Astrocyte (in vitro differentiated cells and primary cell): ENCODE measurements at regions not wholly inside any gene's neighbourhood (a gene's known extent, or its start where the extent isn't known, plus 50 kb on each side); places are given as distances from the start of the nearest gene placed in this dataset.

Experiments
- DNase-seq: peaks from one replicate; pipeline ENCODE4 v3.0.0-alpha.2; 2010; ENCODE audit warnings: low read depth
- FAIRE-seq: peaks from 2 replicates; lab custom pipeline; 2011; peaks lifted over from hg19 to GRCh38; lab: Jason Lieb, UNC
- H2AFZ ChIP-seq: 2 replicates; pipeline ENCODE4 v1.6.0; 2012; ENCODE audit warnings: low read depth, low read length, inconsistent platforms
- H3K27ac ChIP-seq: 2 replicates; pipeline ENCODE4 v1.5.1; 2011; ENCODE audit warnings: low read depth, low read length, inconsistent platforms
- H3K27me3 ChIP-seq: 2 replicates; pipeline ENCODE4 v1.6.0; 2011; ENCODE audit warnings: low read length, inconsistent platforms; ENCODE audit not compliant: insufficient read depth
- H3K36me3 ChIP-seq: 2 replicates; pipeline ENCODE4 v1.5.1; 2011; ENCODE audit warnings: low read length, inconsistent platforms; ENCODE audit not compliant: insufficient read depth
- H3K4me1 ChIP-seq: 2 replicates; pipeline ENCODE4 v1.5.1; 2011; ENCODE audit warnings: low read length, inconsistent platforms; ENCODE audit not compliant: insufficient read depth
- H3K4me2 ChIP-seq: 2 replicates; pipeline ENCODE4 v1.6.0; 2012; ENCODE audit warnings: low read length, inconsistent platforms
- H3K4me3 ChIP-seq: 2 replicates; pipeline ENCODE4 v1.5.1; 2011; ENCODE audit warnings: low read depth, mild to moderate bottlenecking, low read length, inconsistent platforms; ENCODE audit not compliant: insufficient read depth
- H3K79me2 ChIP-seq: 2 replicates; pipeline ENCODE4 v1.6.0; 2012; ENCODE audit warnings: mild to moderate bottlenecking, low read length, inconsistent platforms; ENCODE audit not compliant: insufficient read depth
- H3K9ac ChIP-seq: 2 replicates; pipeline ENCODE4 v1.6.0; 2012; ENCODE audit warnings: mild to moderate bottlenecking, low read length, inconsistent platforms
- H3K9me3 ChIP-seq: 2 replicates; pipeline ENCODE4 v1.5.1; 2012; ENCODE audit warnings: low read depth, mild to moderate bottlenecking, low read length, inconsistent platforms; ENCODE audit not compliant: insufficient read depth
- H4K20me1 ChIP-seq: 2 replicates; pipeline ENCODE4 v1.6.0; 2012; ENCODE audit warnings: low read length, inconsistent platforms; ENCODE audit not compliant: insufficient read depth
- H3K27ac Mint-ChIP-seq: one replicate; pipeline ENCODE4 v1.8.0; 2021; ENCODE audit warnings: mild to moderate bottlenecking, mixed read lengths; ENCODE audit not compliant: unreplicated experiment
- H3K27me3 Mint-ChIP-seq: one replicate; pipeline ENCODE4 v1.8.0; 2021; ENCODE audit warnings: low read depth, mixed read lengths; ENCODE audit not compliant: unreplicated experiment
- H3K36me3 Mint-ChIP-seq: one replicate; pipeline ENCODE4 v1.8.0; 2021; ENCODE audit warnings: low read depth, mixed read lengths; ENCODE audit not compliant: unreplicated experiment
- H3K4me1 Mint-ChIP-seq: one replicate; pipeline ENCODE4 v1.8.0; 2021; ENCODE audit warnings: low read depth, mixed read lengths; ENCODE audit not compliant: unreplicated experiment
- H3K4me3 Mint-ChIP-seq: one replicate; pipeline ENCODE4 v1.8.0; 2021; ENCODE audit warnings: mild to moderate bottlenecking, moderate library complexity, mixed read lengths; ENCODE audit not compliant: unreplicated experiment
- H3K9me3 Mint-ChIP-seq: one replicate; pipeline ENCODE4 v1.8.0; 2021; ENCODE audit warnings: mild to moderate bottlenecking, mixed read lengths; ENCODE audit not compliant: unreplicated experiment
- CTCF ChIP-seq: IDR thresholded peaks from 2 replicates; pipeline ENCODE4 v1.5.1; 2011; ENCODE audit warnings: low read depth, mild to moderate bottlenecking, inconsistent platforms, low read length, moderate library complexity; ENCODE audit not compliant: insufficient read depth
- EZH2 ChIP-seq: IDR thresholded peaks from 2 replicates; pipeline ENCODE4 v1.6.1; 2012; ENCODE audit warnings: mild to moderate bottlenecking, low read length, inconsistent platforms; ENCODE audit not compliant: insufficient read depth

GRCh38 chr2:5592916-5593315 is 99.3 kb upstream of the SOX11 start:
- no peak for FAIRE-seq
- no peaks in the 10 kb centered on the region for H3K36me3 ChIP-seq
- H3K27me3 Mint-ChIP-seq: peaks cover 5% of the 10 kb centered on the region
- H3K36me3 Mint-ChIP-seq: no peaks in the 10 kb centered on the region
- H2AFZ ChIP-seq: no peak overlapping the region
- no peaks in the 10 kb centered on the region for H4K20me1 ChIP-seq
- H3K27me3 ChIP-seq: no peaks in the 10 kb centered on the region
- no peaks in the 10 kb centered on the region for H3K79me2 ChIP-seq
- peak; percentile 67 for DNase-seq
- peak overlapping the region; percentile 42 for H3K4me2 ChIP-seq
- H3K27ac Mint-ChIP-seq: no peak overlapping the region
- TF ChIP-seq CTCF (no peak), EZH2 (no peak)
- no peak overlapping the region for H3K27ac ChIP-seq
- no peaks in the 10 kb centered on the region for H3K4me1 ChIP-seq
- no peak overlapping the region for H3K4me3 ChIP-seq
- H3K4me1 Mint-ChIP-seq: no peaks in the 10 kb centered on the region
- H3K9me3 ChIP-seq: no peaks in the 10 kb centered on the region
- no peak overlapping the region for H3K4me3 Mint-ChIP-seq
- H3K9me3 Mint-ChIP-seq: peaks cover 2% of the 10 kb centered on the region
- no peak overlapping the region for H3K9ac ChIP-seq

GRCh38 chr2:5594249-5594695 is 97.9 kb upstream of the SOX11 start:
- Histone ChIP-seq H2AFZ (no peak overlapping the region), H3K9ac (no peak overlapping the region), H3K9me3 (no peaks in the 10 kb centered on the region), H3K27ac (no peak overlapping the region), H3K4me3 (no peak overlapping the region), H4K20me1 (no peaks in the 10 kb centered on the region), H3K36me3 (no peaks in the 10 kb centered on the region), H3K79me2 (no peaks in the 10 kb centered on the region), H3K27me3 (no peaks in the 10 kb centered on the region), H3K4me2 (no peak overlapping the region), H3K4me1 (no peaks in the 10 kb centered on the region)
- H3K4me1 Mint-ChIP-seq: no peaks in the 10 kb centered on the region
- no peaks in the 10 kb centered on the region for H3K36me3 Mint-ChIP-seq
- TF ChIP-seq CTCF (no peak), EZH2 (no peak)
- no peak overlapping the region for H3K27ac Mint-ChIP-seq
- DNase-seq: peak; percentile 54
- peaks cover 3% of the 10 kb centered on the region for H3K27me3 Mint-ChIP-seq
- no peak overlapping the region for H3K4me3 Mint-ChIP-seq
- no peak for FAIRE-seq
- peaks cover 2% of the 10 kb centered on the region for H3K9me3 Mint-ChIP-seq

GRCh38 chr2:5596868-5597267 is 95.3 kb upstream of the SOX11 start:
- H3K4me3 Mint-ChIP-seq: no peak overlapping the region
- H3K36me3 Mint-ChIP-seq: no peaks in the 10 kb centered on the region

More at GRCh38 chr2:5596868-5597267, 95.3 kb upstream of the SOX11 start:
- H3K4me1 ChIP-seq: no peaks in the 10 kb centered on the region
- H3K79me2 ChIP-seq: no peaks in the 10 kb centered on the region
- H2AFZ ChIP-seq: no peak overlapping the region
- Mint-ChIP-seq H3K9me3 (no peaks in the 10 kb centered on the region), H3K27ac (no peak overlapping the region), H3K27me3 (peaks cover 3% of the 10 kb centered on the region), H3K4me1 (no peaks in the 10 kb centered on the region)
- no peak for FAIRE-seq
- H3K4me3 ChIP-seq: no peak overlapping the region
- no peaks in the 10 kb centered on the region for H3K9me3 ChIP-seq
- no peak for DNase-seq
- H4K20me1 ChIP-seq: no peaks in the 10 kb centered on the region
- no peak overlapping the region for H3K9ac ChIP-seq
- H3K36me3 ChIP-seq: no peaks in the 10 kb centered on the region
- H3K4me2 ChIP-seq: no peak overlapping the region
- no peak overlapping the region for H3K27ac ChIP-seq
- no peak for TF ChIP-seq CTCF
- TF ChIP-seq EZH2: no peak
- H3K27me3 ChIP-seq: no peaks in the 10 kb centered on the region
